Activated CD4-positive, alpha-beta T cell treated with anti-CD3 and anti-CD28 coated beads for 48 hours (primary cell): ENCODE measurements at regions not wholly inside any gene's neighbourhood (a gene's known extent, or its start where the extent isn't known, plus 50 kb on each side); places are given as distances from the start of the nearest gene placed in this dataset.
"Not testable (repeated sequence)": the region's sequence is repeated elsewhere in the genome, so short reads cannot be mapped to it uniquely, and the experiment has no call there.

Source experiments
- DNase-seq: peaks from one replicate; pipeline ENCODE4 v3.0.0-alpha.2; 2020

DNA sequence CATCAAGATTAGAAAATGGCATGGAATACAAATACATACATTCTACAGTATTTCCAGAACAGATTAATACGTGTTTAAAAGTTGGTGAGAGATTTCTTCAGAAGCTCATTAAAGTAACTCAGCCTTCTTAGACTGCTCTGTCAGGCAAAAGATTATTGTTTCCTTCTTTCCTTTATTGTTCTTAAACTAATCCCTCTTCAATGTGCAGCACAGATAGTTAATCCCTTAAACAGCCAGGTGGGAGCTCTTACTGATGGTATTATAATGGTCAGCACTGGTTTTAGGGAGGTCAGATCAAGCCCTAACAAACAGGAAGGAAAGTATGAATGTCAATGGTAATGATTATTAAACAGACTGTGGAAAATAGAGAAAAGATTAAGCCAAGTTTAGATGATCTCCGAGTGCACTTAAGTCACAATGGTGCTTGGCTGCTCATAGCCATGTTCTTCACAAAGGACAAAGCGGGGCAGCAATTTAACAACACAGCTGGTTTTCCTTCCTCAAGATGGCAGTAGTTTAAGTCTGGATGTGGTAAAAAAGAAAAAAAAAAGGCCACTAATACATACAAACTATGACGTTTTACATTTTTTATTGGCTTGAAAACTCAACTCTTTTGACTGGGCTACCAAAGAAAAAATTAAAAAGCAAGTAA, 992.6 kb downstream of the PCDH9 start:
- DNase-seq, result no peak

DNA sequence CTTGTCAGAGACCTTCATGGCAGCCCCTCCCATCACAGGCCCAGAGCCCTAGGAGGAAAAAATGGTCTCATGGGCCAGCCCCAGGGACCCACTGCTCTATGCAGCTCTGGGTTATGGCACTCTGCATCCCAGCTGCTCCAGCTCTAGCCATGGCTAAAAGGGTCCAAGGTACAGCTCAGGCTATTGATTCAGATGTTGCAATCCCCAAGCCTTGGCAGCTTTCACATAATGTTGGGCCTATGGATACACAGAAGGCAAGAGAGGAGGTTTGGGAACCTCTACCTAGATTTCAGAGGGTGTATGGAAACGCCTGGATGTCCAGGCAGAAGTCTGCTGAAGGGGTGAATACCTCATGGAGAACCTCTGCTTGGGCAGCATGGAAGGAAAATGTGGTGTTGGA, 996.0 kb downstream of the PCDH9 start:
- no peak for DNase-seq

DNA sequence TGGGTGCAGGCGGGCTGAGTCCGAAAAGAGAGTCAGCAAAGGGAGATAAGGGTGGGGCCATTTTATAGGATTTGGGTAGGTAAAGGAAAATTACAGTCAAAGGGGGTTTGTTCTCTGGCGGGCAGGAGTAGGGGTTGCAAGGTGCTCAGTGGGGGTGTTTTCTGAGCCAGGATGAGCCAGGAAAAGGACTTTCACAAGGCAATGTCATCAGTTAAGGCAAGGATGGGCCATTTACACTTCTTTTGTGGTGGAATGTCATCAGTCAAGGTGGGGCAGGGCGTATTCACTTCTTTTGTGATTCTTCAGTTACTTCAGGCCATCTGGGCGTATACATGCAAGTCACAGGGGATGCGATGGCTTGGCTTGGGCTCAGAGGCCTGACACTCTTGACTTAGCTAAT, 998.2 kb downstream of the PCDH9 start:
- DNase-seq, result not testable (repeated sequence)

DNA sequence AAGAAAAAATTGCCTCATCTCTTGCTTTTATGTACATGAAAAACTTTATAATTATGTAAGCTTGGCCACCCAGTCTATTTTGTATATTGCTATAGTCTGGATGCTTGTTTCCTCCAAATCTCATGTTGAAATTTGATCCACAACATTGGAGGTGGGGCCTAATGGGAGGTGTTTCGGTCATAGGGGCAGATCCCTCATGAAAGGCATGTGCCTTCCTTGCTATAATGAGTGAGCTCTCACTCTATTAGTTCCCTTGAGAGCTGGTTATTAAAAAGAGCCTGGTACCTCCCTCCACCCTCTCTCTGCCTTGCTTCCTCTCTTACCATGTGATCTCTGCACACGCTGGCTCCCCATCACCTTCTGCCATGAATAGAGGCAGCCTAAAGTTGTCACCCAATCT, 1005.1 kb downstream of the PCDH9 start:
- no peak for DNase-seq

DNA sequence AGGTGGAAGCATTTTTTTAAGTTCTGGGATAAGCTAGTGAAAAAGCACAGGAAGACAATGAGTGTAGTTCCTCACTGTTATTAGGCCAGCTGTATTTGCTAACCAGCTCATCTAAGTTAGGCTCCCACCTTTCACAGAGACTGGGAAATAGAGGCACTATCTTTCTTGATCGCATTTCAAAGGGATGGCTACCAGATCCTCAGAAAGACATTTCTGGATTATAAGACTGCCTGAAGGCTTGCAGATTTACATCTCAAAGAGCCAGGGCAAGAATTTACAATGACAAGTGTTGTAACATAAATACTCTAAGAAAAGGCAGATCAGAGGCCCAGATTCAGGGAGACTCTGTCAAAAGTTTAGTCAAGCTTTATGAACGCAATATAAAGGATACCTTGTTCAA, 1005.5 kb downstream of the PCDH9 start:
- no peak for DNase-seq

DNA sequence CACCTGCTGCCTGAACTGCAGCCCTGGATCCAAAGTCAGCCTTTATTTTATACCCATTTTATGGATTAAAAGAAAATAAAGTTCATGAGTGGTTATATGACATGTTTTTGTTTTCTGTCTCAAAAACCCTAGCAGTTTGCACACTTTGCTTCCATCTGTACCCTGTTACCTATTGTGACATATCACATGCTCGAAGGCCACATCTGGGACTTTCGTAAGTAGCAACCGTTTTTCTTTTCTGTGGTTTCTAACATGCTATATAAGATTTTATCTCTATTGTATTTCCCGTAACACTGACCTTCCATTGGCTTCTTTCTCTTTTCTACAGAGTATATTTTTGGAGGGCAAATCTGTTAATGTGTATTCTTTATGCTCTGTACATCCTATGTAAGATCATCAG, 1007.2 kb downstream of the PCDH9 start:
- no peak for DNase-seq

DNA sequence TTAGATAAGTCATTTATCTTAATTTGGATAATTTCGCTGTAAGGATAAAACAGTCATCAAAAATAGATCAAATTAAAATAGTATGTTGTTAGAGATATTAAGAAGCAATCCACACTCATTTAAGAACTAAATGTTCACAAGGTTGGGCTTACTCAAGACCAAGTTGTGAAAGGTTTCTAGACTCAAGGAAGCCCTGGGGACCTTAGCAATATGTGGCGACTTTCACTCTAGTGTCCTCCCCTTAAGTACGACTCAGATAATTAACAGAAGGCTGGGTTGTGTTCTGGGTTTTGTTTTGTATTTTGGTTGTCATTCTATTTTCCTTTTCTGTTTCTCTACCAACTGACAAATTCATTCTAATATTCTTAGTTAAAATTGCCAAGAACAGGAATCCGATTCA, 1008.0 kb downstream of the PCDH9 start:
- no peak for DNase-seq

DNA sequence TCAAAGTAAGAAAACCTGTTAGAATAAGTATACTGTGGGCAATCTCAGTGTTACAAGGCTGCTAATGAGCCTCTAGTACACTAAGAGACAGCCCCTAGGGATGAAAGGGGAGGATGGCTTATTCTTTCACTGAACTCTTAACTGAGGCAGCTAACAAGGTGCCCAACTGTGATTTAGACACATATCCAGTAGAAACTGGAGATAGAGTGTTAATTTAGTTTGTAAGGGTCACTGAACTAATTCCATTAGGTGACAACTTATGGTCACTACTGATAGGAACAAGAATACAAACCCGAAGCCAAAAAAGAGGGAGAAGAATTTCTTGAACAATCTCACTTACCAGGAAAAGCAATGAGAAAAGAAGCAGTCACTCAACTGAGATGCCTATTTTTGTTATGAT, 1010.6 kb downstream of the PCDH9 start:
- DNase-seq, result no peak

DNA sequence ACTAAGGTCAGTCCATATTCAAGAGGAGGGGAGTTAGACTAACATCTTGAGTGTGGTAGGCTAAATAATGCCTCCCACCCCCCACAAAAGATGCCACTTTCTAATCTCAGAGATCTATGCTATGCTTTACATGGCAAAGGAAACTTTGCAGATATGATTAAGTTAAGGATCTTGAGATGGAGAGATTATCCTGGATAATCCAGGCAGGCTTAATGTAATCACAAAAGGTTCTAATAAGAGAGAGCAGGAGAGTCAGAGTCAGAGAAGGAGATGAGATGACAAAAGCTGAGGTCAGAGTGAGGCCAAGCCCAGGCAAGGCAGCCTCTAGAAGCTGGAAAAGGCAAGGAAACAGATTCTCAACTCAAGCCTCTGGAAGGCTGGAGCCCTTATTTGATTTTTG, 1011.6 kb downstream of the PCDH9 start:
- no peak for DNase-seq

DNA sequence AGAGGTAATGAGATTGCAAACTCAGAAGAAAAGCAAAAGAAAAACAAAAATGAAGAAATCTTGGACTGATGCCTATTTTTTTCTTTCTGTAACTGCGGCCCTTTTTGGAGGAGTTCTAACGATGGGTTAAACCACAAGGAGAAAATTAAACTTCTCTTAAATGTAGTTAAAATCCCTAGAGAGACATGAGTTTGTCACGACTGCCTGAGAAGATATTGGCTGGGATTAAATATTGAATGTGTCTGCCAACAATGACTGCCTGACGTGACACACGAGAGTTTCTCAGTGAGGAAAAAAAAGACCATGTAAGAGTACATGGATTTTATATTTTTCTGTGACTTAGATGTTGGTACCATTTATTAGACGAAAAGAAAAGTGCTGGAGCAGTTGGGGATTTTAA, 1013.4 kb downstream of the PCDH9 start:
- DNase-seq, result no peak

DNA sequence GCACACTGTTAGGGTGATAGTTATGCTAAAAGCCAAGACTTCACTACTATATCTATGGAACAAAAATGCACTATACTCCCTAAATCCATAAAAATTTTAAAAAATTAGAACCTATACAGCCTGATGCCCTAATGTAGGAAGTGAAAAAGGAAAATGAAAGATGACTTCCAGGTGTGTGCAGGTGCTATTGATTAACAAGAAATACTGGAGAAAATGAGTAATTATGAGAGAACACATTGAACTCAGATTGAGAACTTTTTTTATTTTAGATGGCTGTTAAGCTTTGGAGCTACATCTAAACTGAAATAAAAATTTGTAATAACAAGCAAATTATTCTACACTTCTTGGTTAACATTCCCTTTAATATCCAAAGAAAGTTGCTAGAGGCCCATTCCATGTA, 1015.7 kb downstream of the PCDH9 start:
- DNase-seq, result no peak

DNA sequence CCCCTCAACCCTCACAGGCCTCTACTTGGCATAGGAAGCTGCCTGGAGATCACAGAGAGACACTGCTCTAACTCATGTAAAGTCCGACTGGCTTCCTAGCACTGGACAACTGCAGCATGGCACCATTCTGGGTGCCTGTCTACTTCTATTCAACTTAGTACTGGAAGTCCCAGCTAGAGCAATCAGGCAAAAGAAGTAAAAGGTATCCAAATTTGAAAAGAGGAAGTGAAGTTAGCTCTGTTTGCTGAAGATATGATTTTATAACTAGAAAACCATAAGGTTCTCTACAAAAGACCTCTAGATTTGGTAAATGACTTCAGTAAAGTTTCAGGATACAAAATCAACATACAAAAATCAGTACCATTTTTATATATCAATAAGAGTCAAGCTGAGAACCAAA, 1017.6 kb downstream of the PCDH9 start:
- DNase-seq, result no peak

DNA sequence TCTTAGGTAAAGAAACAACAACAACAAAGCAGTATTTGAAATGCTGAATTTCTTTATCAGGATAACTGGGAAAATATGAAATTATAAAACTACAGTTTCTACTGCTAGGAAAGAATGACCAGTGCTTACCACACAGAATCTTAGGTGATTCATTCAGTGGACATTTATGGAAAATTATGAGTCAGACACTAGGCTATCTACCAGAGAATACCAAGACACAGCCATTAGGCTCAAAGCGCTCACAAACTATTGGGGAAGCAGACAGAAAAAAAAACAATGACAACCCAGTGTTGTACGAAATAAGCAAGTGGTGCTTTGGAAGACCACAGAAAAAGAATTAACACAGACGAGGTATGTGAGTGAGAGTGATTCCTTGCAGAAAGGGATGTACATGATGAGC, 1019.5 kb downstream of the PCDH9 start:
- DNase-seq, result no peak

DNA sequence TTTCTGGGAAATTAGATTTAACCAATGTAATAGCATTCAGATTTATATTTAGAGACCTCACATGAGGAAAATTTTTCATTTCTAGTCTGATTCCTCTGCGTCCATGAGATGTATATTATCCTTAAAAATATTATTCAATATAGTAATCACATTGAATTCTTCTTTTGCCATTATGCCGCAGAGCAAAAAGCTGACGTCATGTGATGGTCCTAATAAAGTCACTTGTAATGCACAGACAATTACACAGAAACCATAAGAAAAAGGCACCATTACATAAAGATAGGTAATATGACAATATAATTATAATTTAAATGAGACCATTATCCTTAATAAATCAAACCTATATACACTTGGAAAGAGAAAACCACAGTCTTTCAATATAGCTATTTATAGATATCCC, 1021.5 kb downstream of the PCDH9 start:
- no peak for DNase-seq

DNA sequence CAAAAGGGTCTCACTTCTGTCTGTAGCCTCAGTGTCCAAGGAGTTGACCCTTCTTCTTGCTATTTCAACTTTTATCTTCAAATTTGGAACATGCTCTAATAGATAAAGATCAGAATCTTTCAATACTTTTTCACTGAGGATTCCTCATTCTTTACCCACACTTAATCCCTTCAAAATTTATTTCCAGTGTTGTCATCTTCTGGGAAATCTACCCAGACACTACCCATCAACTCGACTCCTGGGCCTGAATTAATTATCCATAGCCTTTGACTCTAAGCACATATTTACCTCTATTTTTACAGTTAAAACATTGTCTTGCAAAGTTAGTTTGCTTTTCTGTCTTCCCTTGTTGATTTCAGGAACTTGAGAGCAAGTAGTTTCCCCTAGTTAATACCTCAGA, 1022.5 kb downstream of the PCDH9 start:
- DNase-seq, result no peak

DNA sequence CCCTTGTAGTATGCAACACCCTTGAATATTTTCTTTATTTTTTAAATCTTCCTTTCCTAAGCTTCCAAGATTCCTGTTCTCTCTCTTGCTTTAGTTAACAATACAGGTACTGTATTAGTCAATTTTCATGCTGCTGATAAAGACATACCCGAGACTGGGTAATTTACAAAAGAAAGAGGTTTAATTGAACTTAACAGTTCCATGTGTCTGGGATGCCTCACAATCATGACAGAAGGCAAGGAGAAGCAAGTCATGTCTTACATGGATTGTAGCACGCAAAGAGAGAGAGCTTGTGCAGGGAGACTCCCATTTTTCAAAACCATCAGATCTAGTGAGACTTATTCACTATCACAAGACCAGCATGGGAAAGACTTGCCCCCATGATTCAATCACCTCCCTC, 1024.3 kb downstream of the PCDH9 start:
- no peak for DNase-seq

DNA sequence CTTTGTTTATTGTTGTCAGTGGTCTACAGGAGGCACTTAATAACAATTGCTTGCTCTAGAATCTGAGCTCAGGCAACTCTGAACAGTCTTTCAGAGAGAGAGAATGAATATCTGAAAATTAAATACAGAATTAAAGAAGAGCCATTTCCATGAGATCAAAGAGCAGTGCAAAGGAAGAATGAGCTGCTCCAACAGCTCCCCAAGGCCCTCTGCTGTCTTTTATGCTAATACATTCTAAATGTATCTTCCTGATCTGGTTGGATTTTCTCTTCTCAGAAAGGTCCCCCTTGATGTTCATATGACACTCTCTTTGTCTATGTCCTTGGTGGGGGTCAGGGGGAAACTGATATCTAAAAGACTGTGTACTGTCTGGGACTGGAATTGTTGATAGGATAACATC, 1029.6 kb downstream of the PCDH9 start:
- DNase-seq, result no peak

DNA sequence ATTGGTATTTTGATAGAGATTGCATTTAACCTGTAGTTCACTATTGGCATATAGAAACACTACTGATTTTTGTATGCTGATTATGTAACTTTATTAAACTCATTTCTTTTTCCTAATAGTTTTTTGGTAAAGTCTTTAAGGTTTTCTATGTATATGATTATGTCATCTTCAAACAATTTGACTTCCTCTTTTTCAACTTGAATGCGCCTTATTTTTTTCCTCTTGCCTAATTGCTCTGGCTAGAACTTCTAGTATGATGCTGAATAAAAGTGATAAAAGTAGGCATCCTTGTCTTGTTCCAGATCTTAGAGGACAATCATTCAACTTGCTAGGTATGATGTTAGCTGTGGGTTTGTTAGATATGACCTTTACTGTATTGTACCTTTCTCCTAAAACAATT, 1034.9 kb downstream of the PCDH9 start:
- DNase-seq, result no peak

DNA sequence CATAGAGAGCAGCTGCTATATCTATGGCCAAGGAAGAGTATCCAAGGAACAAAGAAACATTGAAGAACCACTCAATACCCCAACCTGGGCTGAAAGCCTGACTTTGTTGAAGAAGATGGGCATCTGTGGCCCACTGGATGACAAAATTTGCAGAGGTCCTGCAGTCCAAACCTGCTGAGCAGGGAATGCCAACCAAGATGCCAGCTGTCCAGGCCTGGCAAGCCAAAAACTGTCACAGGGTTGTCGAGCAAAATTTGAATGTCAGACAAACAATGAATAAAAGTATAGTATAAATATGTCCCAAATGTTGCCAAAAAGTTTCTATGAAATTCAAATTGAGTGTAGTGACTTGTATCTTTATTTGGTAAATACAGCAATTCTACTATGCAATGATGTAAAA, 1040.2 kb downstream of the PCDH9 start:
- DNase-seq, result no peak

DNA sequence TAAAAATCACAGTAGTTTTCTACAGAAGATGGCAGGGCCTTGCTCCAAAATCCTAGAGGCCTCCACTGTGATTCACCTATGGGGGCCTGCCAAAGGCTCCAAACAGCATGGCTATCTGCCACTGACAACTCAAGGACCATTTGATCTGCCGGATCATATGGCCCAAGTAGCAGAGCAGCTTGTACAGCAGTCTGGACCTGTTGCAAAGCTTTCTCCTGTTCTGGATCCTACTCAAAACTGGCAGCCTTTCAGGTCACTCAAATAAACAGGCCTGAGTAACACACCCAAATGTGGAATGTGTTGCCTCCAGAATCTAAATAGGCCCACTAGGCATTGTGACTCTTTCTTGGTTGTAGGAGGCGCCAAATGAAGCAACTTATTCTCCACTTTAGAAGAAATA, 1049.3 kb downstream of the PCDH9 start:
- DNase-seq, result no peak

DNA sequence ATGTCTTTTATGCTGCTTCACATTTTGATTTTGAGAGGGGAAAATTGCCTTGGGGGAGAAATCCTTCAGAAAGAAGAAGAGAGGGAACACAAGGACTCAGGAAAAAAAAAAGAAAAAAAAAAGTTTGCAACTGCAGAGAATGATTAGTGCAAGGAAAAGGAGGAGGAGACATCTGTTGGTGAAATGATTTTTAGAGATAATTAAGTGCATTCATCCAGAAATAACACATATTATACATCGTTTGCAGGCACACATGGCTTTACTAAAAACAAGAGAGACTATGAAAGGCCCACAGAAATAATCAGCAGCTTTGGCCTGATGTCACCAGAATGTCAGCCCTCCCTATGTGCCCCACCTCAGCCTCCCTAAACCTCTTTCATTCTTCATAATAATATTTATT, 1058.2 kb downstream of the PCDH9 start:
- no peak for DNase-seq

DNA sequence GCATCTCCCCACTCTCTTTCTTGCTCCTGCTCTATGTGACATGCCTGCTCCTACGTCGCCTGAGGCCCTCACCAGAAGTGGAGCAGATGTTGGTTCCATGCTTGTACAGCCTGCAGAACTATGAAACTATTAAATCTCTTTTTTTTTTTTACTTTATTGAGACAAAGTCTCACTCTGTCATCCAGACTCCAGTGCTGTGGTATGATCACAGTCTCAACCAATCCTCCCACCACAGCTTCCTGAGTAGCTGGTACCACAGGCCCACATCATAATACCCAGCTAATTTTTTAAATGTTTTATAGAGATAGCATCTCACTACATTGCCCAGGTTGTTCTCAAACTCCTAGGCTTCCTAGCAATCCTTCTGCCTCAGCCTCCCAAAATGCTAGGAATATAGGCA, 1067.7 kb downstream of the PCDH9 start:
- no peak for DNase-seq

DNA sequence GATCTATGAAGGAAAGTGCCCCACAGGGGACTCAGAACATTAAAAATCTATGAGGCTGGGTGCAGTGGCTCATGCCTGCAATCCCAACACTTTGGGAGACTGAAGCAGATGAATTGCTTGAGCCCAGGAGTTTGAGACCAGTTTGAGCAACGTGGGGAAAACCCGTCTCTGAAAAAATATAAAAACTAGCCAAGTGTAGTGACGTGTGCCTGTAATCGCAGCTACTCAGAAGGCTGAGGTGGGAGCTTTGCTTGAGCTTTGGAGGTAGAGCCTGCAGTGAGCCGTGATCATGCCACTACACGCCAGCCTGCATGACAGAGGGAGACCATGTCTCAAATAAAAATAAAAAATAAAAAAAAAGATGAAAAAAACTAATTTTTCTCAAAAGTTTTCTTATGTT, 1070.6 kb downstream of the PCDH9 start:
- DNase-seq, result no peak

DNA sequence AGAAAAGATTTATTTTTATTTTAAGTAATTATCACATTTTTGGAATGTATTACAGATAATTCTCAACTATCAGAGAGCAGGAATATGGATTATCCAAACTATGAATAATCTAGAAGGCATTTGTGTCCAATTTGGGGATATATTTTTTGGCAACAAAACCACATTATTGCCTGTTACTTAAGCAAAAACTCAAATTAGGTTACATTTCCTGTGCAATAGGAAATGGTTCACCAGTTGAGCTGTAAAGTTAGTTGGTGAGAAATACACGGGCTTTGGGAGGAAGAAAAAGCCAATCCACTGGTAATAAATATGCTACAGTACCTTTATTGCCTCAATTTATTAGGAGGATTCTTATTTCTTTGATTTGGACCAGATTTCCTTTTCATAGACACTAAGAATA, 1075.2 kb downstream of the PCDH9 start:
- DNase-seq, result no peak

DNA sequence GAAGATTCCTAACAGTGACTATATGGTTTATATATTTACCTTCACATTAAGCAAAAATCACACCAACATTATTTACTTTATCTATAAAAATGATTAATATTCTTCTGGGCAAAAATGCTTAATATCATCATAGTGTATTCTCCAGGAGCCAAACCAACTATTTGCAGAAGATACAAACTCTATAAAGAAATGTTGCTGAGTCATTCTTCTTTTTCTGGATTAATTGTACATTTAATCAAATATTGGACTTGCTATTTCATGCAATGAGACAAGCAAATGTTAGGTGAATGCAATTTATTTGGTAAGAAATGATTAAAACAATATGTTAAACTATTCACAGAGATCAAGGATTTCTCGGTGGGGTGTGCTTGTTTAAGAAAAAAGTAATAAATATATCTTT, 1075.8 kb downstream of the PCDH9 start:
- no peak for DNase-seq

DNA sequence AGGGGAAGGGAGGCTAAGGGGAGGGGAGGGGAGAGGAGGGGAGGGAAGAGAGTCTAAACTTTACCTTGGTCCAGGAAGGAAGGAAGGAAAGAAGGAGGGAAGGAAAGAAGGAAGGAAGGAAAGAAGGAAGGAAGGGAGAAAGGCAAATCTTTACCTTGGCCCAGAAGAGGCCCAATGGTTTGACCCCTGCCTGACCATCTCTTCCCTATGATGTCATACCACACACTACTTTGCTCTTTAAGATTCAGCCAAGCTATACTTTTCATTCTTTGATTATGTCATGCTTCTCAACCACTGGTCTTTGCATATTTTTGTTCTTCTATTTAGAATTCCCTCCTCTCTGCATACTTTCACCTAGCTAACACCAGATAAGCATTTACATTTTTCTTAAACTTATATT, 1077.5 kb downstream of the PCDH9 start:
- no peak for DNase-seq
